ENCODE measurements at regions not wholly inside any gene's neighbourhood (a gene's known extent, or its start where the extent isn't known, plus 50 kb on each side); places are given as distances from the start of the nearest gene placed in this dataset.

DNA sequence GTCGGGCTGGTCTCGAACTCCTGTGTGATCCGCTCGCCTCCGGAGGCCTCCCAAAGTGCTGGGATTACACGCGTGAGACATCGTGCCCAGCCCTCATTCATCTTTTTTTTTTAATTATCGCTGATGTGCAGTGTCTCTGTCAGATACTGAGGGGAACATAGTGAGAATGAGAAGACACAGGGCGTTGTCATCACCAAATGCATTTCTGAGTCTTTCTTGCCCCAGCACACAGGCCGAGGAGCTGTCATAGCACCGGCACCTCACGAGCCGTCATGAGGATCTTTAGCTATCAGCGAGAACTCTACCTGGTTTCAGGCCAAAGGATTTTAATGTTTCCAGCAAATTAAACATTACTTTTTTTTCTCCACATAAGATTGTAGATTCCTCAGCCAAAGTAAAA is 548.0 kb upstream of the SOX11 start (continued):
- TF ChIP-seq, protein P1, sequence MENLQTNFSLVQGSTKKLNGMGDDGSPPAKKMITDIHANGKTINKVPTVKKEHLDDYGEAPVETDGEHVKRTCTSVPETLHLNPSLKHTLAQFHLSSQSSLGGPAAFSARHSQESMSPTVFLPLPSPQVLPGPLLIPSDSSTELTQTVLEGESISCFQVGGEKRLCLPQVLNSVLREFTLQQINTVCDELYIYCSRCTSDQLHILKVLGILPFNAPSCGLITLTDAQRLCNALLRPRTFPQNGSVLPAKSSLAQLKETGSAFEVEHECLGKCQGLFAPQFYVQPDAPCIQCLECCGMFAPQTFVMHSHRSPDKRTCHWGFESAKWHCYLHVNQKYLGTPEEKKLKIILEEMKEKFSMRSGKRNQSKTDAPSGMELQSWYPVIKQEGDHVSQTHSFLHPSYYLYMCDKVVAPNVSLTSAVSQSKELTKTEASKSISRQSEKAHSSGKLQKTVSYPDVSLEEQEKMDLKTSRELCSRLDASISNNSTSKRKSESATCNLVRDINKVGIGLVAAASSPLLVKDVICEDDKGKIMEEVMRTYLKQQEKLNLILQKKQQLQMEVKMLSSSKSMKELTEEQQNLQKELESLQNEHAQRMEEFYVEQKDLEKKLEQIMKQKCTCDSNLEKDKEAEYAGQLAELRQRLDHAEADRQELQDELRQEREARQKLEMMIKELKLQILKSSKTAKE (IDR thresholded peaks at IDR 0.05; ENCODE audit: low read depth, poor library complexity, severe bottlenecking), result no peak
- TF ChIP-seq BRCA1 (IDR thresholded peaks at IDR 0.05; ENCODE audit: low read depth, low read length), result no peak
- TF ChIP-seq, protein P2, sequence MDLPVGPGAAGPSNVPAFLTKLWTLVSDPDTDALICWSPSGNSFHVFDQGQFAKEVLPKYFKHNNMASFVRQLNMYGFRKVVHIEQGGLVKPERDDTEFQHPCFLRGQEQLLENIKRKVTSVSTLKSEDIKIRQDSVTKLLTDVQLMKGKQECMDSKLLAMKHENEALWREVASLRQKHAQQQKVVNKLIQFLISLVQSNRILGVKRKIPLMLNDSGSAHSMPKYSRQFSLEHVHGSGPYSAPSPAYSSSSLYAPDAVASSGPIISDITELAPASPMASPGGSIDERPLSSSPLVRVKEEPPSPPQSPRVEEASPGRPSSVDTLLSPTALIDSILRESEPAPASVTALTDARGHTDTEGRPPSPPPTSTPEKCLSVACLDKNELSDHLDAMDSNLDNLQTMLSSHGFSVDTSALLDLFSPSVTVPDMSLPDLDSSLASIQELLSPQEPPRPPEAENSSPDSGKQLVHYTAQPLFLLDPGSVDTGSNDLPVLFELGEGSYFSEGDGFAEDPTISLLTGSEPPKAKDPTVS (IDR thresholded peaks at IDR 0.05; ENCODE audit: low read depth, low read length), result no peak
- TF ChIP-seq, protein P3, sequence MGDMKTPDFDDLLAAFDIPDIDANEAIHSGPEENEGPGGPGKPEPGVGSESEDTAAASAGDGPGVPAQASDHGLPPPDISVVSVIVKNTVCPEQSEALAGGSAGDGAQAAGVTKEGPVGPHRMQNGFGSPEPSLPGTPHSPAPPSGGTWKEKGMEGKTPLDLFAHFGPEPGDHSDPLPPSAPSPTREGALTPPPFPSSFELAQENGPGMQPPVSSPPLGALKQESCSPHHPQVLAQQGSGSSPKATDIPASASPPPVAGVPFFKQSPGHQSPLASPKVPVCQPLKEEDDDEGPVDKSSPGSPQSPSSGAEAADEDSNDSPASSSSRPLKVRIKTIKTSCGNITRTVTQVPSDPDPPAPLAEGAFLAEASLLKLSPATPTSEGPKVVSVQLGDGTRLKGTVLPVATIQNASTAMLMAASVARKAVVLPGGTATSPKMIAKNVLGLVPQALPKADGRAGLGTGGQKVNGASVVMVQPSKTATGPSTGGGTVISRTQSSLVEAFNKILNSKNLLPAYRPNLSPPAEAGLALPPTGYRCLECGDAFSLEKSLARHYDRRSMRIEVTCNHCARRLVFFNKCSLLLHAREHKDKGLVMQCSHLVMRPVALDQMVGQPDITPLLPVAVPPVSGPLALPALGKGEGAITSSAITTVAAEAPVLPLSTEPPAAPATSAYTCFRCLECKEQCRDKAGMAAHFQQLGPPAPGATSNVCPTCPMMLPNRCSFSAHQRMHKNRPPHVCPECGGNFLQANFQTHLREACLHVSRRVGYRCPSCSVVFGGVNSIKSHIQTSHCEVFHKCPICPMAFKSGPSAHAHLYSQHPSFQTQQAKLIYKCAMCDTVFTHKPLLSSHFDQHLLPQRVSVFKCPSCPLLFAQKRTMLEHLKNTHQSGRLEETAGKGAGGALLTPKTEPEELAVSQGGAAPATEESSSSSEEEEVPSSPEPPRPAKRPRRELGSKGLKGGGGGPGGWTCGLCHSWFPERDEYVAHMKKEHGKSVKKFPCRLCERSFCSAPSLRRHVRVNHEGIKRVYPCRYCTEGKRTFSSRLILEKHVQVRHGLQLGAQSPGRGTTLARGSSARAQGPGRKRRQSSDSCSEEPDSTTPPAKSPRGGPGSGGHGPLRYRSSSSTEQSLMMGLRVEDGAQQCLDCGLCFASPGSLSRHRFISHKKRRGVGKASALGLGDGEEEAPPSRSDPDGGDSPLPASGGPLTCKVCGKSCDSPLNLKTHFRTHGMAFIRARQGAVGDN (IDR thresholded peaks at IDR 0.05), result no peak

DNA sequence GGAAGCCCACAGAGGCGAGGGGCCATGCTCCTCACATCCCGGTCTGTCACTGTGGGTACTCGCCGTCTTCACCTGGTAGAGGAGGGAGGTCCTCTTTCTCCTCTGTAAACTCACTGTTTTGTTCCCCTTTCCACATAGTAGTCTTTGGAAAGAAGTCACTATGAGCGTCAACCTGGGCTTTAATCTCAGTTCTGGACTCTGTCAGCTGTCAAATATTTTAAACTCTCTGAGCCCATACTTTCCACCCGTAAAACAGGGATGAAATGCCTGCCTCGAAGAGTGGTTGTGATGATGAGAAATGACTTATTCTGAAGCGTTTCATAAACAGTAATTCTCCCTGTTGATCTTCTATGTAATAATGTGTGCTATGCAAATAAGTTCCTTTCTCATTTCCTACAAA is 547.1 kb upstream of the SOX11 start:
- H3K4me1 ChIP-seq (ENCODE audit: control insufficient read depth, insufficient read depth, low read length), result no peaks in the 10 kb centered on the region
- no peaks in the 10 kb centered on the region for H3K9me3 ChIP-seq (replicated peaks; ENCODE audit: control insufficient read depth, insufficient read depth, low read length)
- DNase-seq (ENCODE audit: low read depth, low spot score) (no peak), ATAC-seq (no peak), FAIRE-seq (no peak)
- SMC1A ChIA-PET (ENCODE audit: uncharacterized antibody, unreplicated experiment), result no interaction called here
- H4K20me1 ChIP-seq (ENCODE audit: control insufficient read depth, insufficient read depth), result no peaks in the 10 kb centered on the region
- no TSS peak for BruUV-seq (replicated peaks)
- H3K36me3 ChIP-seq (ENCODE audit: control insufficient read depth in 2 of 2, insufficient read depth in 2 of 2, low read length in 1 of 2), result no peaks in the 10 kb centered on the region
- CTCF ChIA-PET, result no interaction called here
- no peaks in the 10 kb centered on the region for H3K27me3 ChIP-seq (replicated peaks in 1 of 2; ENCODE audit: control insufficient read depth in 2 of 2, insufficient read depth in 2 of 2, low read length in 1 of 2)
- RAD21 ChIA-PET (ENCODE audit: unreplicated experiment), result no interaction called here
- intact Hi-C loops (cut with micrococcal nuclease; ENCODE audit: unreplicated experiment) (no loop called here), in situ Hi-C loops (cut with MboI) (no loop called here)
- POLR2A ChIA-PET, result no interaction called here
- H3K9ac ChIP-seq (ENCODE audit: control insufficient read depth, insufficient read depth, low read length), result no peak overlapping the region
- no peak overlapping the region for H3K4me3 ChIP-seq
- H3K27ac ChIP-seq (ENCODE audit: control insufficient read depth, insufficient read depth), result no peak overlapping the region
- no peak overlapping the region for H3K4me2 ChIP-seq (ENCODE audit: control insufficient read depth, insufficient read depth)
- H2AFZ ChIP-seq (ENCODE audit: control insufficient read depth, low read depth, low read length), result no peak overlapping the region
- H3K79me2 ChIP-seq (ENCODE audit: control insufficient read depth, insufficient read depth, low read length), result no peaks in the 10 kb centered on the region
- WGBS (ENCODE audit: insufficient coverage, insufficient replicate concordance, low lambda C conversion rate, missing lambda C conversion rate), result 2% methylated on average over 8 of the region's 8 CpGs
- TF ChIP-seq, protein P4, sequence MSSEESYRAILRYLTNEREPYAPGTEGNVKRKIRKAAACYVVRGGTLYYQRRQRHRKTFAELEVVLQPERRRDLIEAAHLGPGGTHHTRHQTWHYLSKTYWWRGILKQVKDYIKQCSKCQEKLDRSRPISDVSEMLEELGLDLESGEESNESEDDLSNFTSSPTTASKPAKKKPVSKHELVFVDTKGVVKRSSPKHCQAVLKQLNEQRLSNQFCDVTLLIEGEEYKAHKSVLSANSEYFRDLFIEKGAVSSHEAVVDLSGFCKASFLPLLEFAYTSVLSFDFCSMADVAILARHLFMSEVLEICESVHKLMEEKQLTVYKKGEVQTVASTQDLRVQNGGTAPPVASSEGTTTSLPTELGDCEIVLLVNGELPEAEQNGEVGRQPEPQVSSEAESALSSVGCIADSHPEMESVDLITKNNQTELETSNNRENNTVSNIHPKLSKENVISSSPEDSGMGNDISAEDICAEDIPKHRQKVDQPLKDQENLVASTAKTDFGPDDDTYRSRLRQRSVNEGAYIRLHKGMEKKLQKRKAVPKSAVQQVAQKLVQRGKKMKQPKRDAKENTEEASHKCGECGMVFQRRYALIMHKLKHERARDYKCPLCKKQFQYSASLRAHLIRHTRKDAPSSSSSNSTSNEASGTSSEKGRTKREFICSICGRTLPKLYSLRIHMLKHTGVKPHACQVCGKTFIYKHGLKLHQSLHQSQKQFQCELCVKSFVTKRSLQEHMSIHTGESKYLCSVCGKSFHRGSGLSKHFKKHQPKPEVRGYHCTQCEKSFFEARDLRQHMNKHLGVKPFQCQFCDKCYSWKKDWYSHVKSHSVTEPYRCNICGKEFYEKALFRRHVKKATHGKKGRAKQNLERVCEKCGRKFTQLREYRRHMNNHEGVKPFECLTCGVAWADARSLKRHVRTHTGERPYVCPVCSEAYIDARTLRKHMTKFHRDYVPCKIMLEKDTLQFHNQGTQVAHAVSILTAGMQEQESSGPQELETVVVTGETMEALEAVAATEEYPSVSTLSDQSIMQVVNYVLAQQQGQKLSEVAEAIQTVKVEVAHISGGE (CRISPR knock-in tag; IDR thresholded peaks at IDR 0.05), result no peak
- TF ChIP-seq, protein P5, sequence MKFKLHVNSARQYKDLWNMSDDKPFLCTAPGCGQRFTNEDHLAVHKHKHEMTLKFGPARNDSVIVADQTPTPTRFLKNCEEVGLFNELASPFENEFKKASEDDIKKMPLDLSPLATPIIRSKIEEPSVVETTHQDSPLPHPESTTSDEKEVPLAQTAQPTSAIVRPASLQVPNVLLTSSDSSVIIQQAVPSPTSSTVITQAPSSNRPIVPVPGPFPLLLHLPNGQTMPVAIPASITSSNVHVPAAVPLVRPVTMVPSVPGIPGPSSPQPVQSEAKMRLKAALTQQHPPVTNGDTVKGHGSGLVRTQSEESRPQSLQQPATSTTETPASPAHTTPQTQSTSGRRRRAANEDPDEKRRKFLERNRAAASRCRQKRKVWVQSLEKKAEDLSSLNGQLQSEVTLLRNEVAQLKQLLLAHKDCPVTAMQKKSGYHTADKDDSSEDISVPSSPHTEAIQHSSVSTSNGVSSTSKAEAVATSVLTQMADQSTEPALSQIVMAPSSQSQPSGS (IDR thresholded peaks at IDR 0.05; ENCODE audit: low read length), result no peak
- TF ChIP-seq IKZF2 (IDR thresholded peaks at IDR 0.05), result no peak
- TF ChIP-seq, protein P6, sequence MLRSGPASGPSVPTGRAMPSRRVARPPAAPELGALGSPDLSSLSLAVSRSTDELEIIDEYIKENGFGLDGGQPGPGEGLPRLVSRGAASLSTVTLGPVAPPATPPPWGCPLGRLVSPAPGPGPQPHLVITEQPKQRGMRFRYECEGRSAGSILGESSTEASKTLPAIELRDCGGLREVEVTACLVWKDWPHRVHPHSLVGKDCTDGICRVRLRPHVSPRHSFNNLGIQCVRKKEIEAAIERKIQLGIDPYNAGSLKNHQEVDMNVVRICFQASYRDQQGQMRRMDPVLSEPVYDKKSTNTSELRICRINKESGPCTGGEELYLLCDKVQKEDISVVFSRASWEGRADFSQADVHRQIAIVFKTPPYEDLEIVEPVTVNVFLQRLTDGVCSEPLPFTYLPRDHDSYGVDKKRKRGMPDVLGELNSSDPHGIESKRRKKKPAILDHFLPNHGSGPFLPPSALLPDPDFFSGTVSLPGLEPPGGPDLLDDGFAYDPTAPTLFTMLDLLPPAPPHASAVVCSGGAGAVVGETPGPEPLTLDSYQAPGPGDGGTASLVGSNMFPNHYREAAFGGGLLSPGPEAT (IDR thresholded peaks at IDR 0.05; ENCODE audit: low read depth), result no peak

All from GM12878 (cell line).